ENCODE measurements at regions not wholly inside any gene's neighbourhood (a gene's known extent, or its start where the extent isn't known, plus 50 kb on each side); places are given as distances from the start of the nearest gene placed in this dataset.

DNA sequence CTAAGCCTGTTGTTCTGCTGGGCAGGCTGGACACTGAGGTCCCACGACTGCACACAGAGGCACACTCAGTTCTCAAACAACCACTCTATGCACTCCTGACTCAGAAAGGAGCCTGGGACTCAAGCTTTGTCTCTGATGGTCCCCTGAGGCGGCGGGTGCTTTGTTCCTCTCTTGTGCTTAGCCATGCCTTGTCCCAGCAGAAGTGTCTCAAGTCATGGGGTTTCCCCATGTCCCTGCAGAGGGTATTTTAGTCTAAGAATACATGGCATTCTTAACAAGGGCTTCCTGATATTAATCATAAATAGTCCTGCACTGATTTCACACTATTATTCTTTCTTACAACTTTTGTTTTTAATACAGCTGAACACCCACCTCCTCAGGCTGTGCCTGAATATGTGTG lies 72.5 kb downstream of the CXCL12 start:
- no peak for TF ChIP-seq FOXP2 (optimal IDR thresholded peaks at IDR 0.05; ENCODE audit: borderline replicate concordance, extremely low read depth, extremely low read length, insufficient read depth)
- TF ChIP-seq REST (IDR thresholded peaks at IDR 0.05; ENCODE audit: insufficient read depth in 1 of 2, low read depth in 2 of 2, low read length in 2 of 2), result no peak
- TF ChIP-seq TAF1 (IDR thresholded peaks at IDR 0.05; ENCODE audit: borderline replicate concordance, insufficient read depth, low read length), result no peak
- no peak for TF ChIP-seq POLR2AphosphoS5 (IDR thresholded peaks at IDR 0.05; ENCODE audit: low read depth, low read length)
